ENCODE measurements at regions not wholly inside any gene's neighbourhood (a gene's known extent, or its start where the extent isn't known, plus 50 kb on each side); places are given as distances from the start of the nearest gene placed in this dataset.
A peak's percentile ranks its signal among the peaks of the same experiment; 100 is the strongest.

GRCh38 chr15:95866711-95867440 is 463.6 kb upstream of the NR2F2 start:
- Histone ChIP-seq H3K9me3 (ENCODE audit: control insufficient read depth in 2 of 2, low read length in 2 of 2) (no peaks in the 10 kb centered on the region), H3K27ac (ENCODE audit: low read length) (no peak overlapping the region), H3K27me3 (ENCODE audit: control insufficient read depth in 1 of 2, insufficient read depth in 2 of 2, low read length in 2 of 2) (no peaks in the 10 kb centered on the region), H3K36me3 (ENCODE audit: control insufficient read depth in 2 of 2, insufficient read depth in 2 of 2, low read length in 2 of 2) (no peaks in the 10 kb centered on the region), H3K9ac (ENCODE audit: low read length in 2 of 2) (no peak overlapping the region), H3K4me3 (ENCODE audit: low read length in 2 of 2) (no peak overlapping the region), H3K4me1 (ENCODE audit: control insufficient read depth, insufficient read depth, low read length) (no peaks in the 10 kb centered on the region)

DNA sequence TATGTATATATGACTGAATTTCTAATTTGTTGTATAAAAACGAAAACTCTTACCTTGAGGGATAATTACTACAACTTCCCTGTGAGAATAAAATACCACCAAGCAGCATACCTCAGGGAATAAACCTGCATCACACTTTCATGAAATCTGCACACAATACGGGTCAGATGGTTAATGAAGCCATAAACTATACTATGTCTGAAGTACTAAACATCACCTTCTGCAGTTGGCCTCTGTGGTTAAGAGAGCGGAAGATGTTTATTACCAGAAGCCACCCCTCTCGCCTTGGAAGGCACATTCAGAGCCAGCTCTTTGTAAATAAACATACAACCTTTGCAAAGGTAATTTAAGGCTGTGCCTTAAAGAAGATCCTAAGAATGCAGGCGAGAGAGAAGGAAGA is 462.1 kb upstream of the NR2F2 start:
- Histone ChIP-seq H3K9me3 (ENCODE audit: control insufficient read depth in 2 of 2, low read length in 2 of 2) (no peaks in the 10 kb centered on the region), H3K4me1 (ENCODE audit: control insufficient read depth, insufficient read depth, low read length) (no peaks in the 10 kb centered on the region), H3K27me3 (ENCODE audit: control insufficient read depth in 1 of 2, insufficient read depth in 2 of 2, low read length in 2 of 2) (no peaks in the 10 kb centered on the region), H3K27ac (ENCODE audit: low read length) (no peak overlapping the region), H3K4me3 (ENCODE audit: low read length in 2 of 2) (no peak overlapping the region), H3K9ac (ENCODE audit: low read length in 2 of 2) (no peak overlapping the region), H3K36me3 (ENCODE audit: control insufficient read depth in 2 of 2, insufficient read depth in 2 of 2, low read length in 2 of 2) (no peaks in the 10 kb centered on the region)

GRCh38 chr15:95868970-95869369 is 461.5 kb upstream of the NR2F2 start:
- Histone ChIP-seq H3K9me3 (ENCODE audit: control insufficient read depth in 2 of 2, low read length in 2 of 2) (no peaks in the 10 kb centered on the region), H3K4me1 (ENCODE audit: control insufficient read depth, insufficient read depth, low read length) (no peaks in the 10 kb centered on the region), H3K36me3 (ENCODE audit: control insufficient read depth in 2 of 2, insufficient read depth in 2 of 2, low read length in 2 of 2) (no peaks in the 10 kb centered on the region), H3K27ac (ENCODE audit: low read length) (no peak overlapping the region), H3K27me3 (ENCODE audit: control insufficient read depth in 1 of 2, insufficient read depth in 2 of 2, low read length in 2 of 2) (no peaks in the 10 kb centered on the region), H3K4me3 (ENCODE audit: low read length in 2 of 2) (no peak overlapping the region), H3K9ac (ENCODE audit: low read length in 2 of 2) (no peak overlapping the region)

GRCh38 chr15:95869920-95870319 is 460.6 kb upstream of the NR2F2 start:
- Histone ChIP-seq H3K9ac (ENCODE audit: low read length in 2 of 2) (no peak overlapping the region), H3K9me3 (ENCODE audit: control insufficient read depth in 2 of 2, low read length in 2 of 2) (no peaks in the 10 kb centered on the region), H3K4me1 (ENCODE audit: control insufficient read depth, insufficient read depth, low read length) (peaks cover 3% of the 10 kb centered on the region), H3K36me3 (ENCODE audit: control insufficient read depth in 2 of 2, insufficient read depth in 2 of 2, low read length in 2 of 2) (no peaks in the 10 kb centered on the region), H3K4me3 (ENCODE audit: low read length in 2 of 2) (no peak overlapping the region), H3K27ac (ENCODE audit: low read length) (no peak overlapping the region), H3K27me3 (ENCODE audit: control insufficient read depth in 1 of 2, insufficient read depth in 2 of 2, low read length in 2 of 2) (no peaks in the 10 kb centered on the region)

GRCh38 chr15:95872366-95872771 is 458.1 kb upstream of the NR2F2 start:
- no peak overlapping the region for H3K4me3 ChIP-seq (ENCODE audit: low read length in 2 of 2)
- H3K9ac ChIP-seq (ENCODE audit: low read length in 2 of 2), result no peak overlapping the region
- no peak overlapping the region for H3K27ac ChIP-seq (ENCODE audit: low read length)
- H3K27me3 ChIP-seq (ENCODE audit: control insufficient read depth in 1 of 2, insufficient read depth in 2 of 2, low read length in 2 of 2), result no peaks in the 10 kb centered on the region
- no peaks in the 10 kb centered on the region for H3K36me3 ChIP-seq (ENCODE audit: control insufficient read depth in 2 of 2, insufficient read depth in 2 of 2, low read length in 2 of 2)
- no peaks in the 10 kb centered on the region for H3K9me3 ChIP-seq (ENCODE audit: control insufficient read depth in 2 of 2, low read length in 2 of 2)
- H3K4me1 ChIP-seq (ENCODE audit: control insufficient read depth, insufficient read depth, low read length), result peaks cover 3% of the 10 kb centered on the region

DNA sequence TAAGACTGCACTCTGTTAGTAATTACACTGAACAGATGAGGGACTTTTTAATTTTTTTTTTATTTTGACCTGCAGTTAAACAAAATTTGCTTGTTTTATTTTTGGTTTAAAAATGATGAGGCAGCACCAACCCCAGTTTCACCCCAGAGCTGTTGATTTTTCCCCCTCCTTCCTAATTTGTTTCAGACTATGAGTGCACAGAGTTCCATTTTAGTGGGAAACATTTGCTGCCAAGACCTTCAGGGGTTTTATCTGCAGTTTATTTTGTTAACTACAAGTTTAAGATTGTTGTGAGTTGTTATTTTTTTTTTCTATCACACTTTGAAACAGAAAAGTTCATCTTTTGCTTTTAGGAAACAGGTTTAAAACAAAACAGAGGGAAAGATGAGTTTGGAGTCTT is 455.9 kb upstream of the NR2F2 start:
- no peak overlapping the region for H3K27ac ChIP-seq (ENCODE audit: low read length)
- peaks cover 3% of the 10 kb centered on the region for H3K4me1 ChIP-seq (ENCODE audit: control insufficient read depth, insufficient read depth, low read length)
- no peaks in the 10 kb centered on the region for H3K36me3 ChIP-seq (ENCODE audit: control insufficient read depth in 2 of 2, insufficient read depth in 2 of 2, low read length in 2 of 2)
- H3K9me3 ChIP-seq (ENCODE audit: control insufficient read depth in 2 of 2, low read length in 2 of 2), result no peaks in the 10 kb centered on the region
- H3K27me3 ChIP-seq (ENCODE audit: control insufficient read depth in 1 of 2, insufficient read depth in 2 of 2, low read length in 2 of 2), result no peaks in the 10 kb centered on the region
- H3K9ac ChIP-seq (ENCODE audit: low read length in 2 of 2), result no peak overlapping the region
- no peak overlapping the region for H3K4me3 ChIP-seq (ENCODE audit: low read length in 2 of 2)

GRCh38 chr15:95875121-95875643 is 455.3 kb upstream of the NR2F2 start:
- H3K4me3 ChIP-seq (ENCODE audit: low read length in 2 of 2), result no peak overlapping the region
- H3K36me3 ChIP-seq (ENCODE audit: control insufficient read depth in 2 of 2, insufficient read depth in 2 of 2, low read length in 2 of 2), result no peaks in the 10 kb centered on the region
- no peak overlapping the region for H3K9ac ChIP-seq (ENCODE audit: low read length in 2 of 2)
- H3K27ac ChIP-seq (ENCODE audit: low read length), result no peak overlapping the region
- H3K4me1 ChIP-seq (ENCODE audit: control insufficient read depth, insufficient read depth, low read length), result peaks cover 3% of the 10 kb centered on the region
- no peaks in the 10 kb centered on the region for H3K9me3 ChIP-seq (ENCODE audit: control insufficient read depth in 2 of 2, low read length in 2 of 2)
- H3K27me3 ChIP-seq (ENCODE audit: control insufficient read depth in 1 of 2, insufficient read depth in 2 of 2, low read length in 2 of 2), result no peaks in the 10 kb centered on the region

- no peaks in the 10 kb centered on the region for H3K27me3 ChIP-seq (ENCODE audit: control insufficient read depth in 1 of 2, insufficient read depth in 2 of 2, low read length in 2 of 2)
- no peak overlapping the region for H3K27ac ChIP-seq (ENCODE audit: low read length)
- H3K4me1 ChIP-seq (ENCODE audit: control insufficient read depth, insufficient read depth, low read length), result no peaks in the 10 kb centered on the region
- no peaks in the 10 kb centered on the region for H3K9me3 ChIP-seq (ENCODE audit: control insufficient read depth in 2 of 2, low read length in 2 of 2)
- peak overlapping the region in 1 of 2 donors; percentile 47 for H3K4me3 ChIP-seq (ENCODE audit: low read length in 2 of 2)
- no peaks in the 10 kb centered on the region for H3K36me3 ChIP-seq (ENCODE audit: control insufficient read depth in 2 of 2, insufficient read depth in 2 of 2, low read length in 2 of 2)
- no peak overlapping the region for H3K9ac ChIP-seq (ENCODE audit: low read length in 2 of 2)
Measured at GRCh38 chr15:95880031-95880570, 450.4 kb upstream of the NR2F2 start.

- Histone ChIP-seq H3K27ac (ENCODE audit: low read length) (no peak overlapping the region), H3K4me3 (ENCODE audit: low read length in 2 of 2) (no peak overlapping the region), H3K9me3 (ENCODE audit: control insufficient read depth in 2 of 2, low read length in 2 of 2) (no peaks in the 10 kb centered on the region), H3K4me1 (ENCODE audit: control insufficient read depth, insufficient read depth, low read length) (no peaks in the 10 kb centered on the region), H3K9ac (ENCODE audit: low read length in 2 of 2) (no peak overlapping the region), H3K27me3 (ENCODE audit: control insufficient read depth in 1 of 2, insufficient read depth in 2 of 2, low read length in 2 of 2) (no peaks in the 10 kb centered on the region), H3K36me3 (ENCODE audit: control insufficient read depth in 2 of 2, insufficient read depth in 2 of 2, low read length in 2 of 2) (no peaks in the 10 kb centered on the region)
Measured at GRCh38 chr15:95880630-95881029, 449.9 kb upstream of the NR2F2 start.

GRCh38 chr15:95883064-95883463 is 447.4 kb upstream of the NR2F2 start:
- no peaks in the 10 kb centered on the region for H3K36me3 ChIP-seq (ENCODE audit: control insufficient read depth in 2 of 2, insufficient read depth in 2 of 2, low read length in 2 of 2)

DNA sequence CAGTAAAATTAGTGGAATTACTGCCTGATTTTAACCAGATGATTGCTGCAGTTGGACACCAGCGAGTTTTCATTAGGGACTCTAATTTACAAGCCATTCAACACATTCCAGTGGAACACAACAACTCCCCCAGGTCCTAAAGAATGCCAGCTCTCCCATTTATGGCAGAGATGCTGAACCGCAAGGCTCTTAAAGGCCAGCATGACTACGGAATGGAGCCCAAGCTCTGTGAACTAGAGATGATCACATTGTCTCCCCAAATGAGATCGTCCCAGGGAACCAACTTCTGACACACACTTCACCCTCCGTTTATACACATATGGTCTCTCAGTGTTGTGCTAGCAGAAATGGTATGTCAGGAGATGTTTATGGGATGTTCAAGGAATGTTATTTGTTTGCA is 446.2 kb upstream of the NR2F2 start:
- Histone ChIP-seq H3K9ac (ENCODE audit: low read length in 2 of 2) (no peak overlapping the region), H3K4me3 (ENCODE audit: low read length in 2 of 2) (no peak overlapping the region), H3K9me3 (ENCODE audit: control insufficient read depth in 2 of 2, low read length in 2 of 2) (no peaks in the 10 kb centered on the region), H3K4me1 (ENCODE audit: control insufficient read depth, insufficient read depth, low read length) (no peaks in the 10 kb centered on the region), H3K36me3 (ENCODE audit: control insufficient read depth in 2 of 2, insufficient read depth in 2 of 2, low read length in 2 of 2) (no peaks in the 10 kb centered on the region), H3K27me3 (ENCODE audit: control insufficient read depth in 1 of 2, insufficient read depth in 2 of 2, low read length in 2 of 2) (no peaks in the 10 kb centered on the region), H3K27ac (ENCODE audit: low read length) (no peak overlapping the region)

More at GRCh38 chr15:95883064-95883463, 447.4 kb upstream of the NR2F2 start:
- H3K4me3 ChIP-seq (ENCODE audit: low read length in 2 of 2), result no peak overlapping the region
- no peaks in the 10 kb centered on the region for H3K4me1 ChIP-seq (ENCODE audit: control insufficient read depth, insufficient read depth, low read length)
- no peaks in the 10 kb centered on the region for H3K27me3 ChIP-seq (ENCODE audit: control insufficient read depth in 1 of 2, insufficient read depth in 2 of 2, low read length in 2 of 2)
- no peak overlapping the region for H3K9ac ChIP-seq (ENCODE audit: low read length in 2 of 2)
- no peaks in the 10 kb centered on the region for H3K9me3 ChIP-seq (ENCODE audit: control insufficient read depth in 2 of 2, low read length in 2 of 2)
- H3K27ac ChIP-seq (ENCODE audit: low read length), result no peak overlapping the region
